ENCODE measurements at regions not wholly inside any gene's neighbourhood (a gene's known extent, or its start where the extent isn't known, plus 50 kb on each side); places are given as distances from the start of the nearest gene placed in this dataset.

DNA sequence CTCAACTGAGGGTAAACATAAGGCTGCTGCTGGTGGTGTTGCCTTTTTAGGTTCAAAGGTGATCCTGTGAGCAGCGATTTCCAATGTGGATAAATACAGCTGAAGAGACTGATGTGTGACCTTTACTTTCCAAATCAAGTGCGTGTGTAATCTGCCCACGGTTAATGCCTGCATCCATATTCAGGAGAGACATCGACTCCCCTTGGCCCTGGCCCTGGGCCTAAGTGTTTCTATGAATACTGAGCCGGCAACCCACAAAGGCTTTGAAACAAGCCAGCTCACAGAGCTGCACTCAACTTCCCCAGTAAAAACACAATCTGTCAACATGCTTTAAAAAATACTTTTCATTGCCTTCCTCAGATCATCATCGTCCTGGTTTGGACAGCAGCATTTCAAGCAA, 1026.6 kb downstream of the TMEM182 start:
- DNase-seq (ENCODE audit: low read depth, low spot score) (no peak), ATAC-seq (no peak)
- Histone ChIP-seq H3K9me2 (ENCODE audit: insufficient read depth) (no peaks in the 10 kb centered on the region), H3K9me3 (ENCODE audit: control insufficient read depth in 1 of 2, insufficient read depth in 1 of 2, low read depth in 1 of 2, low read length in 2 of 2) (peaks cover 5 to 30% of the 10 kb centered on the region in 2 experiments; a peak in 2 of 4 replicates), H2AFZ (ENCODE audit: low read depth, low read length, poor library complexity, severe bottlenecking) (no peak overlapping the region), H3K27me3 (ENCODE audit: insufficient read depth, low read length) (no peaks in the 10 kb centered on the region), H3K79me2 (ENCODE audit: insufficient read depth, low read length) (no peaks in the 10 kb centered on the region), H3K36me3 (ENCODE audit: control insufficient read depth in 1 of 2, insufficient read depth in 2 of 2, low read length in 2 of 2) (no peaks in the 10 kb centered on the region), H3K4me3 (replicated peaks in 1 of 2; ENCODE audit: low read depth in 1 of 2, low read length in 2 of 2) (no peak overlapping the region), H3K4me2 (ENCODE audit: low read length) (no peak overlapping the region), H4K20me1 (ENCODE audit: insufficient read depth) (no peaks in the 10 kb centered on the region), H3K9ac (ENCODE audit: low read length) (no peak overlapping the region), H3K4me1 (ENCODE audit: control insufficient read depth in 1 of 2, insufficient read depth in 2 of 2, low read length in 2 of 2) (no peaks in the 10 kb centered on the region), H3K27ac (ENCODE audit: low read depth, low read length) (no peak overlapping the region)
- ChIA-PET RAD21 (ENCODE audit: low non-redundant PET in 1 of 2, low total read pairs in 2 of 2, uncharacterized antibody in 2 of 2, unreplicated experiment in 2 of 2) (no interaction called here), POLR2A (no interaction called here), CTCF (no interaction called here)
- intact Hi-C loops (cut with micrococcal nuclease): no loop called here
- no peak for TF ChIP-seq CBX3 (IDR thresholded peaks at IDR 0.05; ENCODE audit: low read depth)
- TF ChIP-seq ATF3 (IDR thresholded peaks at IDR 0.05): no peak
- TF ChIP-seq JUND (IDR thresholded peaks at IDR 0.05): no peak
- no peak for TF ChIP-seq ZFX (IDR thresholded peaks at IDR 0.05)
- TF ChIP-seq POLR2AphosphoS5 (IDR thresholded peaks at IDR 0.05; ENCODE audit: low read depth, low read length): no peak
- no peak for TF ChIP-seq CEBPB (IDR thresholded peaks at IDR 0.05; ENCODE audit: low read depth)
- TF ChIP-seq EZH2phosphoT487 (IDR thresholded peaks at IDR 0.05; ENCODE audit: borderline replicate concordance): no peak
- TF ChIP-seq RAD21 (IDR thresholded peaks at IDR 0.05; ENCODE audit: low read depth): no peak
- TF ChIP-seq, protein P1, sequence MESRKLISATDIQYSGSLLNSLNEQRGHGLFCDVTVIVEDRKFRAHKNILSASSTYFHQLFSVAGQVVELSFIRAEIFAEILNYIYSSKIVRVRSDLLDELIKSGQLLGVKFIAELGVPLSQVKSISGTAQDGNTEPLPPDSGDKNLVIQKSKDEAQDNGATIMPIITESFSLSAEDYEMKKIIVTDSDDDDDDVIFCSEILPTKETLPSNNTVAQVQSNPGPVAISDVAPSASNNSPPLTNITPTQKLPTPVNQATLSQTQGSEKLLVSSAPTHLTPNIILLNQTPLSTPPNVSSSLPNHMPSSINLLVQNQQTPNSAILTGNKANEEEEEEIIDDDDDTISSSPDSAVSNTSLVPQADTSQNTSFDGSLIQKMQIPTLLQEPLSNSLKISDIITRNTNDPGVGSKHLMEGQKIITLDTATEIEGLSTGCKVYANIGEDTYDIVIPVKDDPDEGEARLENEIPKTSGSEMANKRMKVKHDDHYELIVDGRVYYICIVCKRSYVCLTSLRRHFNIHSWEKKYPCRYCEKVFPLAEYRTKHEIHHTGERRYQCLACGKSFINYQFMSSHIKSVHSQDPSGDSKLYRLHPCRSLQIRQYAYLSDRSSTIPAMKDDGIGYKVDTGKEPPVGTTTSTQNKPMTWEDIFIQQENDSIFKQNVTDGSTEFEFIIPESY (IDR thresholded peaks at IDR 0.05; ENCODE audit: extremely low read depth, insufficient replicate concordance, low read length): no peak
- TF ChIP-seq, protein P2, sequence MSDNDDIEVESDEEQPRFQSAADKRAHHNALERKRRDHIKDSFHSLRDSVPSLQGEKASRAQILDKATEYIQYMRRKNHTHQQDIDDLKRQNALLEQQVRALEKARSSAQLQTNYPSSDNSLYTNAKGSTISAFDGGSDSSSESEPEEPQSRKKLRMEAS (IDR thresholded peaks at IDR 0.05): no peak
- no peak for TF ChIP-seq FOSL1 (IDR thresholded peaks at IDR 0.05; ENCODE audit: low read depth)
- TF ChIP-seq SP1 (IDR thresholded peaks at IDR 0.05; ENCODE audit: low read depth): no peak
- no peak for TF ChIP-seq ELF1 (IDR thresholded peaks at IDR 0.05; ENCODE audit: borderline replicate concordance, low read depth)
- no peak for TF ChIP-seq POLR2A (IDR thresholded peaks at IDR 0.05; ENCODE audit: borderline replicate concordance, extremely low read depth, insufficient read depth, insufficient read length)
- no peak for TF ChIP-seq SRF (IDR thresholded peaks at IDR 0.05; ENCODE audit: low read depth)
- TF ChIP-seq SIN3A (IDR thresholded peaks at IDR 0.05; ENCODE audit: low read depth): no peak
- TF ChIP-seq REST (IDR thresholded peaks at IDR 0.05; ENCODE audit: low read depth): no peak
- TF ChIP-seq TCF7L2 (IDR thresholded peaks at IDR 0.05; ENCODE audit: borderline replicate concordance, extremely low read depth, insufficient read depth, insufficient read length): no peak
- TF ChIP-seq EZH2 (IDR thresholded peaks at IDR 0.05): no peak
- BruUV-seq (replicated peaks): no TSS peak
